ENCODE measurements at regions not wholly inside any gene's neighbourhood (a gene's known extent, or its start where the extent isn't known, plus 50 kb on each side); places are given as distances from the start of the nearest gene placed in this dataset.

GRCh38 chr2:18268400-18268799 is 292.1 kb downstream of the RDH14 start:
- TF ChIP-seq CTCF (IDR thresholded peaks at IDR 0.05; ENCODE audit: insufficient read depth, low read length, poor library complexity, severe bottlenecking) (no peak), EZH2phosphoT487 (conservative IDR thresholded peaks at IDR 0.05; ENCODE audit: low read length) (no peak)
